ENCODE measurements at regions not wholly inside any gene's neighbourhood (a gene's known extent, or its start where the extent isn't known, plus 50 kb on each side); places are given as distances from the start of the nearest gene placed in this dataset.

GRCh38 chr9:113795811-113796392 is 80.2 kb upstream of the ZNF618 start:
- no peak for TF ChIP-seq SMC3 (IDR thresholded peaks at IDR 0.05; ENCODE audit: low read depth, low read length)
- no peak for TF ChIP-seq EZH2phosphoT487 (IDR thresholded peaks at IDR 0.05; ENCODE audit: borderline replicate concordance, low read depth)
- no peak for TF ChIP-seq CTCF (IDR thresholded peaks at IDR 0.05)
- no peak for TF ChIP-seq POLR2AphosphoS5 (IDR thresholded peaks at IDR 0.05; ENCODE audit: low read depth, low read length)
- TF ChIP-seq, protein P1, sequence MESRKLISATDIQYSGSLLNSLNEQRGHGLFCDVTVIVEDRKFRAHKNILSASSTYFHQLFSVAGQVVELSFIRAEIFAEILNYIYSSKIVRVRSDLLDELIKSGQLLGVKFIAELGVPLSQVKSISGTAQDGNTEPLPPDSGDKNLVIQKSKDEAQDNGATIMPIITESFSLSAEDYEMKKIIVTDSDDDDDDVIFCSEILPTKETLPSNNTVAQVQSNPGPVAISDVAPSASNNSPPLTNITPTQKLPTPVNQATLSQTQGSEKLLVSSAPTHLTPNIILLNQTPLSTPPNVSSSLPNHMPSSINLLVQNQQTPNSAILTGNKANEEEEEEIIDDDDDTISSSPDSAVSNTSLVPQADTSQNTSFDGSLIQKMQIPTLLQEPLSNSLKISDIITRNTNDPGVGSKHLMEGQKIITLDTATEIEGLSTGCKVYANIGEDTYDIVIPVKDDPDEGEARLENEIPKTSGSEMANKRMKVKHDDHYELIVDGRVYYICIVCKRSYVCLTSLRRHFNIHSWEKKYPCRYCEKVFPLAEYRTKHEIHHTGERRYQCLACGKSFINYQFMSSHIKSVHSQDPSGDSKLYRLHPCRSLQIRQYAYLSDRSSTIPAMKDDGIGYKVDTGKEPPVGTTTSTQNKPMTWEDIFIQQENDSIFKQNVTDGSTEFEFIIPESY (IDR thresholded peaks at IDR 0.05; ENCODE audit: borderline replicate concordance, low read depth): no peak
